ENCODE measurements at regions not wholly inside any gene's neighbourhood (a gene's known extent, or its start where the extent isn't known, plus 50 kb on each side); places are given as distances from the start of the nearest gene placed in this dataset.

- TF ChIP-seq CTCF (IDR thresholded peaks at IDR 0.05), result no peak
- no peak for TF ChIP-seq POLR2A (IDR thresholded peaks at IDR 0.05)
These were observed 125.2 kb upstream of the KDM5D start for GRCh38 chrY:19869715-19870114.
